ENCODE measurements at regions not wholly inside any gene's neighbourhood (a gene's known extent, or its start where the extent isn't known, plus 50 kb on each side); places are given as distances from the start of the nearest gene placed in this dataset.
"Not testable (repeated sequence)": the region's sequence is repeated elsewhere in the genome, so short reads cannot be mapped to it uniquely, and the experiment has no call there.

- DNase-seq: peak; percentile 7 to 24
- TF ChIP-seq CTCF (IDR thresholded peaks at IDR 0.05) (peak in 2 of 6 experiments; percentile 21 to 35), POLR2A (IDR thresholded peaks at IDR 0.05) (no peak)
- WGBS, 2 donors: 46 to 54% methylated on average over 1 to 2 of the region's 2 CpGs
These were observed 168.8 kb upstream of the POC5 start for GRCh38 chr5:75885849-75886596.

GRCh38 chr5:75885321-75885720 lies 168.1 kb upstream of the POC5 start:
- Histone ChIP-seq H3K4me1 (no peaks in the 10 kb centered on the region), H3K36me3 (no peaks in the 10 kb centered on the region), H3K27ac (no peak overlapping the region), H3K9me3 (no peaks in the 10 kb centered on the region), H3K27me3 (no peaks in the 10 kb centered on the region), H3K4me3 (replicated peaks in 1 of 3) (no peak overlapping the region)
- WGBS, 2 donors: 87 to 89% methylated on average over 1 of the region's 1 CpG
- no peak for DNase-seq
- TF ChIP-seq CTCF (IDR thresholded peaks at IDR 0.05) (no peak), POLR2A (IDR thresholded peaks at IDR 0.05) (no peak)
- intact Hi-C loops (cut with DNase I): no loop called here

More at GRCh38 chr5:75885849-75886596, 168.8 kb upstream of the POC5 start:
- Histone ChIP-seq H3K4me3 (replicated peaks in 1 of 3) (no peak overlapping the region), H3K27ac (peak overlapping the region in 1 of 3 donors; percentile 23), H3K27me3 (no peaks in the 10 kb centered on the region), H3K9me3 (no peaks in the 10 kb centered on the region), H3K36me3 (no peaks in the 10 kb centered on the region), H3K4me1 (no peaks in the 10 kb centered on the region)
- intact Hi-C loops (cut with DNase I): no loop called here

GRCh38 chr5:75869891-75870290 lies 152.7 kb upstream of the POC5 start:
- Histone ChIP-seq H3K27me3 (no peaks in the 10 kb centered on the region), H3K4me3 (replicated peaks in 1 of 3) (no peak overlapping the region), H3K4me1 (no peaks in the 10 kb centered on the region), H3K27ac (no peak overlapping the region), H3K36me3 (no peaks in the 10 kb centered on the region), H3K9me3 (no peaks in the 10 kb centered on the region)
- TF ChIP-seq CTCF (IDR thresholded peaks at IDR 0.05) (no peak), POLR2A (IDR thresholded peaks at IDR 0.05) (no peak)
- intact Hi-C loops (cut with DNase I): no loop called here
- WGBS, 2 donors: 76% methylated on average over 2 of the region's 2 CpGs
- DNase-seq: no peak

GRCh38 chr5:75862872-75863271 lies 145.6 kb upstream of the POC5 start:
- WGBS, 2 donors: 91 to 93% methylated on average over 5 of the region's 5 CpGs
- Histone ChIP-seq H3K9me3 (no peaks in the 10 kb centered on the region), H3K4me1 (no peaks in the 10 kb centered on the region), H3K4me3 (replicated peaks in 1 of 3) (no peak overlapping the region), H3K36me3 (no peaks in the 10 kb centered on the region), H3K27ac (no peak overlapping the region), H3K27me3 (no peaks in the 10 kb centered on the region)
- intact Hi-C loops (cut with DNase I): no loop called here
- TF ChIP-seq CTCF (IDR thresholded peaks at IDR 0.05) (no peak), POLR2A (IDR thresholded peaks at IDR 0.05) (no peak)
- DNase-seq: no peak

GRCh38 chr5:75859621-75860020 lies 142.4 kb upstream of the POC5 start:
- H3K36me3 ChIP-seq; DNase-seq; H3K9me3 ChIP-seq; H3K27ac ChIP-seq; intact Hi-C loops (cut with DNase I); H3K4me1 ChIP-seq; H3K27me3 ChIP-seq; H3K4me3 ChIP-seq (replicated peaks in 1 of 3): not testable (repeated sequence)
- 47 to 59% methylated on average over 11 of the region's 11 CpGs for WGBS, 2 donors

All from thyroid gland (tissue), 4 donors.